Colon (tissue), 2 donors: ENCODE measurements at regions not wholly inside any gene's neighbourhood (a gene's known extent, or its start where the extent isn't known, plus 50 kb on each side); places are given as distances from the start of the nearest gene placed in this dataset.
"Not testable (repeated sequence)": the region's sequence is repeated elsewhere in the genome, so short reads cannot be mapped to it uniquely, and the experiment has no call there.

Experiments
- FAIRE-seq: peaks from 2 replicates; lab custom pipeline; 2012; peaks lifted over from hg19 to GRCh38; lab: Jason Lieb, UNC
- donor health status: control.
- donor health status: control.

- no peak for FAIRE-seq
These were observed 52.4 kb upstream of the GNAI1 start for GRCh38 chr7:80082213-80082612.

- no peak for FAIRE-seq
These were observed 55.7 kb upstream of the GNAI1 start for GRCh38 chr7:80078886-80079285.

DNA sequence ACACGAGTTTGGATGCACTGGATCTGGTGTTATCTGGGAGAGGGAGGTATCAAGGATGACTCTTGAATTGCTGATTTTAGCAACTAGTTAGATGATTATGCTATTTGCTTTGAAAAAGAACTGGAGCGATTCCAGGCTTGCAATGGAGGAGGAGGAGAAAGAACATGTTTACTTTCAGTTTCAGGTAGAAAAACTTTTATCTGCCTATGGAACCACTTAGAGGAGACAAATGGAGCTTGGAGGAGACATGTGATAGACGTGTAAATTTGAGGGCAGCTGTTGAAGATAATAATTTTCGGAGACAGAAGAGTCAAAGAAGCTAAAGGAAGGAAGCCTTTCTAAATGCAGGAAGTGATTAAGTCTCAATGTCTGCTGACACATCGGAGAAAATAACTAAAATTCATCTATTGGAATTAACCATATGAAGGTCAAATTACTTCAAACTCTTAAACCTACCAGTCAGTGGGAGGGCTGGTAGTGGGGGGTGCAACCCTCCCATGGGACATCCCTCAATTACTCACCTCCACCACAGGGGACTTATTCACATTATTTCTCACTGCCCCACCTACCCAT is 56.4 kb upstream of the GNAI1 start:
- no peak for FAIRE-seq

GRCh38 chr7:80070391-80070790 is 64.2 kb upstream of the GNAI1 start:
- no peak for FAIRE-seq

DNA sequence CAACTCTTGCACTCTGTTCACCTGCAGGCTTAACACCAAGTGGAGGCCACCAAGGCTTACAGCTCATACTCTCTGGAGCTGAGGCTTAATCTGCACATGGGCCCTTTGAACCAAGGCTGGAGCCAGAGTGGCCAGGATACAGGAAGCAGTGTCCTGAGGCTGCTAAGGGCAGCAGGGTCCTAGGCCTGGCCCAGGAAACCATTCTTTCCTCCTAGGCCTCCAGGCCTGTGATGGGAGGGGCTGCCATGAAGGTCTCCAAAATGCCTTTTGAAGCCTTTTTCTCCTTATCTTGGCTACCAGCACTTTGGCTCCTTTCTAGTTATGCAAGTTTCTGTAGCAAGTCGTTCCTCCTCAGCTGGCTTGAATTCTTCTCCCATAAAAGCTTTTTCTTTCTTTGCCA is 68.0 kb upstream of the GNAI1 start:
- FAIRE-seq = no peak

GRCh38 chr7:80063834-80064233 is 70.8 kb upstream of the GNAI1 start:
- FAIRE-seq = no peak

DNA sequence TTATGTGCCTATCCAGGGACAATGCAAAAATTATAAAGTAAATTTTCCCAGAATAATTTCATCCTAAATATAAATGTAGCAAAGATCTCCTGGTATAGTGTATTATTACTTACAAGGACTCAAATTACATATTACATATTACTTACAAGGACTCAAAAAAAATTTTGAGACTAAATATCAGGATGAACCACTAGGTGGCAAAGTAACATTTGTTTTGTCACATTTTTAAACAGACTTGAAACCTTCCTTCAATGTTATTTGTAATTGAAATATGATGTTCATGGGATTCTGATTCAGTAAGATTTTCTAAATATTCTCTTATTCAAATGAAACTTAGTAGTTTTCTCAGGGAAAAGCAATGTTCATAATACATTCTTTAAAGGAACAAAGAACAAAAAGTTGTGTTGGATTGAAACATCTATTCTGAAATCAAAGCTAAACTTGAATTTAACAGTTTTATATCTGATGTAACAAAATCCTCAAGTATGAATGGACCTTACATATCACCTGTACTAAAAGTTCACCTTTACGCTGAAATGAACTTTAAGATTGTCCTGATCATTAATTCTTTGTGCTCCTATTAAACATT is 74.3 kb upstream of the GNAI1 start:
- FAIRE-seq = peak; percentile 65

- FAIRE-seq = no peak
These were observed 77.1 kb upstream of the GNAI1 start for GRCh38 chr7:80057488-80057887.

- no peak for FAIRE-seq
These were observed 80.3 kb upstream of the GNAI1 start for GRCh38 chr7:80054356-80054755.

- no peak for FAIRE-seq
These were observed 81.5 kb upstream of the GNAI1 start for GRCh38 chr7:80053124-80053523.

- no peak for FAIRE-seq
These were observed 86.7 kb upstream of the GNAI1 start for GRCh38 chr7:80047856-80048459.

DNA sequence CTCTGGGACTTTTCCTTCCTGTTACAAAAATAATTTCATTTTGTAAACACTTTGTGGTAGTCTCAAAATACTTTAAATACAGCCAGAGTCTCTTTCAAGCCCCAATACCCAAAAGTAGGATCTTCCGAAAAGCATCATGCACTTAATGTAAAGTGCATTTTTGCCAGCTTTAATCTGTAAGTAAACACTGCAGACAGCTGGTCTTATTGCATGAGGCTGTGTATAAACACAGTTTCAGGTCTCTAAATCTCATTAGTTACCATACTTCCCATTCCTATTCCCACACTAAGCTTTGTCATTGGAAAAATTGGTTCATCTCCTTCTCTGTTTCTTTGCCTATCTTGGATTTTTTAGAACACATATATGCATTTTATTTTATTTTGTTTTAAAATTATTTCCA is 87.6 kb upstream of the GNAI1 start:
- FAIRE-seq = no peak

DNA sequence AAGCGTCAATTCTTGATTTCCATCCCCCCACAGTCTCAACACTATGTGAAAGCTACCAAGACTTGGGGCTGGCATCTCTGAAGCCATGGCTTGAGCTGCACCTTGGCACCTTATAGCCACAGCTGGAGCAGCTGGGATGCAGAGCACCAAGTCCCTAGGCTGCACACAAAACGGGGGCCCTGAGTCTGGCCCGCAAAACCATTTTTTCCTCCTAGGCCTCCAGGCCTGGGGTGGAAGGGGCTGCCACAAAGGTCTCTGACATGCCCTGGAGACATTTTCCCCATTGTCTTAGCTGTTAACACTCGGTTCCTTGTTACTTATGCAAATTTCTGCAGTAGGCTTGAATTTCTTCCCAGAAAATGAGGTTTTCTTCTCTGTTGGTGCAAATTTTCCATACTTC is 89.8 kb upstream of the GNAI1 start:
- no peak for FAIRE-seq

DNA sequence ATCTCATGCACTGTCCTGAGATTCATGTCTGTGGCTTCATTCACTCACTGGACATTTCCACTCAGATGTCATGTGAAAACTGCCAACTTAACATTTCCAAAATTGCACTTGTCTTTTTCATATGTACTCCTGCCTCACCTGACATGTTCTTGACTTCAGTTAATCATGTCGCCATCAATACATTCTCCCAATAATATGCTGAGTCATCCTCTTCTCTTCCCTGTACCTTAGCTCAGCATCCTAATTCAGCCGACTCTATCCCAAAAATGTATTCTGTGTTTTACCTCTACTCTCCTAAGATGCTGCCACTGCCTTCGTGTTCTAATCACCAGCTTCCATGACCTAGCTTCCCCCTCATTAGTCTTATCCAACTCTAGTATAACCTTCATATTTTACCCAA is 93.9 kb upstream of the GNAI1 start:
- no peak for FAIRE-seq

GRCh38 chr7:80040335-80040734 is 94.3 kb upstream of the GNAI1 start:
- FAIRE-seq = no peak

- no peak for FAIRE-seq
These were observed 95.3 kb upstream of the GNAI1 start for GRCh38 chr7:80039251-80039884.

- FAIRE-seq = no peak
These were observed 96.9 kb upstream of the GNAI1 start for GRCh38 chr7:80037689-80038088.

GRCh38 chr7:80036107-80036506 is 98.5 kb upstream of the GNAI1 start:
- FAIRE-seq = no peak

GRCh38 chr7:80028717-80029116 is 105.9 kb upstream of the GNAI1 start:
- FAIRE-seq = no peak

- no peak for FAIRE-seq
These were observed 106.9 kb upstream of the GNAI1 start for GRCh38 chr7:80027611-80028173.

GRCh38 chr7:80026766-80027165 is 107.9 kb upstream of the GNAI1 start:
- FAIRE-seq = no peak

DNA sequence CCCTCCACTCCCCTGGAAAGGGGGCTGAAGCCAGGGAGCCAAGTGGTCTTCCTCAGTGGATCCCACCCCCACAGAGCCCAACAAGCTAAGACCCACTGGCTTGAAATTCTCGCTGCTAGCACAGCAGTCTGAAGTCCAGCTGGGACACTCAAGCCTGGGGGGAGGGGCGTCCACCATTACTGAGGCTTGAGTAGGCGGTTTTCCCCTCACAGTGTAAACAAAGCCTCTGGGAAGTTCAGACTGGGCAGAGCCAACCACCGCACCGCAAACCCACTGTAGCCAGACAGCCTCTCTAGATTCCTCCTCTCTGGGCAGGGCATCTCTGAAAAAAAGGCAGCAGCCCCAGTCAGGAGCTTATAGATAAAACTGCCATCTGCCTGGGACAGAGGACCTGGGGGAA is 114.4 kb upstream of the GNAI1 start:
- FAIRE-seq = not testable (repeated sequence)

- not testable (repeated sequence) for FAIRE-seq
These were observed 114.8 kb upstream of the GNAI1 start for GRCh38 chr7:80019809-80020207.
